WTC11 (cell line): ENCODE measurements at regions not wholly inside any gene's neighbourhood (a gene's known extent, or its start where the extent isn't known, plus 50 kb on each side); places are given as distances from the start of the nearest gene placed in this dataset.

Source experiments
- ATF3 ChIP-seq: sonication (generic); formaldehyde crosslinking; conservative IDR thresholded peaks from 2 replicates; pipeline ENCODE4 v1.8.1; 2022; ENCODE audit warnings: mild to moderate bottlenecking, missing genetic modification reagents
- CREM ChIP-seq: sonication (generic); formaldehyde crosslinking; IDR thresholded peaks from 2 replicates; pipeline ENCODE4 v1.8.1; 2022; ENCODE audit warnings: mild to moderate bottlenecking, missing genetic modification reagents, moderate library complexity
- CTCF ChIP-seq: fragments of 200-600 bp; IDR thresholded peaks from 2 replicates; pipeline ENCODE4 v1.8.0; 2022; ENCODE audit warnings: antibody characterized with exemption
- E2F1 ChIP-seq: sonication (generic); formaldehyde crosslinking; IDR thresholded peaks from 2 replicates; pipeline ENCODE4 v1.8.0; 2022; ENCODE audit warnings: mild to moderate bottlenecking, missing genetic modification reagents
- ERG ChIP-seq: fragments of 250-450 bp; sonication (Bioruptor Pico); IDR thresholded peaks from 2 replicates; pipeline ENCODE4 v1.8.0; 2021; ENCODE audit warnings: mild to moderate bottlenecking
- HMGXB4 ChIP-seq: sonication (generic); formaldehyde crosslinking; IDR thresholded peaks from 2 replicates; pipeline ENCODE4 v1.8.1; 2023; ENCODE audit warnings: mild to moderate bottlenecking, moderate library complexity, missing genetic modification reagents
- SP1 ChIP-seq: sonication (generic); formaldehyde crosslinking; conservative IDR thresholded peaks from 2 replicates; pipeline ENCODE4 v1.8.1; 2022; ENCODE audit warnings: missing genetic modification reagents
- TEAD4 ChIP-seq: sonication (generic); formaldehyde crosslinking; IDR thresholded peaks from 2 replicates; pipeline ENCODE4 v1.8.0; 2022; ENCODE audit warnings: mild to moderate bottlenecking, missing genetic modification reagents
- ZNF219 ChIP-seq: sonication (generic); formaldehyde crosslinking; IDR thresholded peaks from 2 replicates; pipeline ENCODE4 v1.8.0; 2023; ENCODE audit warnings: missing genetic modification reagents, mild to moderate bottlenecking, borderline replicate concordance

DNA sequence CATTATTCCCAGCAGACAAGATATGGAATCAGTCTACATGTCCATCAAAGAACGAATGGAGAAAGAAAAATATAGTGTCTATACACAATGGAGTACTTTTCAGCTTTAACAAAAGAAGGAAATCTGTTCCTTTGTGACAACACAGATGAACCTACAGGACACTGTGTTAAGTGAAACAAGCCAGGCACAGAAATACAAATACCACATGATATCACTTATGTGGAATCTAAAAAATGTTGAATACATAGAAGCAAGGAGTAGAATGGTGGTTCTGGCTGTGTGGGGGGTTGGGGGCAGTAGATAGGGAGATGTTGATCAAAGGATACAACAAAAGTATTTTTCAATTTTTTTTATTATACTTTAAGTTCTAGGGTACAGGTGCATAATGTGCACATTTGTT lies 347.7 kb upstream of the MAP2 start:
- TF ChIP-seq HMGXB4 (CRISPR knock-in tag) (no peak), CTCF (no peak), TEAD4 (CRISPR knock-in tag) (no peak), SP1 (CRISPR knock-in tag) (no peak), ERG (no peak), E2F1 (CRISPR knock-in tag) (no peak), ZNF219 (CRISPR knock-in tag) (no peak), ATF3 (no peak), CREM (CRISPR knock-in tag) (no peak)
